ENCODE measurements at regions not wholly inside any gene's neighbourhood (a gene's known extent, or its start where the extent isn't known, plus 50 kb on each side); places are given as distances from the start of the nearest gene placed in this dataset.

GRCh38 chr2:133801946-133802345 is 233.7 kb upstream of the NCKAP5 start:
- no TSS peak for BruUV-seq (replicated peaks)
- no peaks in the 10 kb centered on the region for H3K9me1 ChIP-seq (ENCODE audit: control insufficient read depth, insufficient read depth, low read length)
- H3K27me3 ChIP-seq (ENCODE audit: control insufficient read depth in 2 of 2, insufficient read depth in 2 of 2, low read length in 2 of 2), result no peaks in the 10 kb centered on the region
- no peaks in the 10 kb centered on the region for H3K79me2 ChIP-seq (ENCODE audit: control insufficient read depth, insufficient read depth, low read length)
- ChIA-PET POLR2A (no interaction called here), CTCF (ENCODE audit: low intra/inter-chr PET ratio) (no interaction called here)
- H3K9ac ChIP-seq (ENCODE audit: insufficient read depth in 1 of 2, low read depth in 2 of 2, low read length in 2 of 2), result no peak overlapping the region
- no peak for DNase-seq (ENCODE audit: extremely low read depth in 1 of 4, low spot score in 3 of 4)
- WGBS (ENCODE audit: insufficient coverage, low coverage, missing lambda C conversion rate), result 0% methylated on average over 3 of the region's 3 CpGs
- no peaks in the 10 kb centered on the region for H4K20me1 ChIP-seq (replicated peaks; ENCODE audit: control insufficient read depth, insufficient read depth, low read length)
- intact Hi-C loops (cut with micrococcal nuclease) (no loop called here), in situ Hi-C loops (cut with MboI) (no loop called here)
- H2AFZ ChIP-seq (ENCODE audit: low read depth, low read length), result no peak overlapping the region
- H3K27ac ChIP-seq (ENCODE audit: extremely low read depth, low read depth, low read length), result no peak overlapping the region
- H3K9me3 ChIP-seq (replicated peaks; ENCODE audit: control insufficient read depth, insufficient read depth, low read depth, low read length), result no peaks in the 10 kb centered on the region
- H3K4me3 ChIP-seq, result no peak overlapping the region
- no peaks in the 10 kb centered on the region for H3K4me1 ChIP-seq (replicated peaks in 1 of 2; ENCODE audit: control insufficient read depth in 2 of 2, insufficient read depth in 2 of 2, low read length in 2 of 2)
- ATAC-seq, result no peak
- FAIRE-seq, result no peak
- TF ChIP-seq SETDB1 (IDR thresholded peaks at IDR 0.05; ENCODE audit: low read length) (no peak), ZNF431 (CRISPR knock-in tag; IDR thresholded peaks at IDR 0.05) (no peak), THRAP3 (IDR thresholded peaks at IDR 0.05; ENCODE audit: borderline replicate concordance) (no peak), PHF21A (IDR thresholded peaks at IDR 0.05; ENCODE audit: borderline replicate concordance, low read depth) (no peak), NEUROD1 (IDR thresholded peaks at IDR 0.05; ENCODE audit: borderline replicate concordance, low read depth, low read length, partially characterized antibody) (no peak), ZNF239 (CRISPR knock-in tag; IDR thresholded peaks at IDR 0.05) (no peak), RBM17 (IDR thresholded peaks at IDR 0.05; ENCODE audit: borderline replicate concordance, low read depth, low read length) (no peak), ZNF561 (CRISPR knock-in tag; conservative IDR thresholded peaks at IDR 0.05) (no peak), USF2 (CRISPR knock-in tag; IDR thresholded peaks at IDR 0.05) (no peak), KHSRP (IDR thresholded peaks at IDR 0.05) (no peak), RB1 (IDR thresholded peaks at IDR 0.05; ENCODE audit: low read depth) (no peak), XRCC3 (IDR thresholded peaks at IDR 0.05) (no peak), PTTG1 (tag; IDR thresholded peaks at IDR 0.05; ENCODE audit: low read depth) (no peak), COPS2 (conservative IDR thresholded peaks at IDR 0.05) (no peak), MEF2D (tag; conservative IDR thresholded peaks at IDR 0.05; ENCODE audit: low read depth) (no peak)
- TF ChIP-seq, protein P1, sequence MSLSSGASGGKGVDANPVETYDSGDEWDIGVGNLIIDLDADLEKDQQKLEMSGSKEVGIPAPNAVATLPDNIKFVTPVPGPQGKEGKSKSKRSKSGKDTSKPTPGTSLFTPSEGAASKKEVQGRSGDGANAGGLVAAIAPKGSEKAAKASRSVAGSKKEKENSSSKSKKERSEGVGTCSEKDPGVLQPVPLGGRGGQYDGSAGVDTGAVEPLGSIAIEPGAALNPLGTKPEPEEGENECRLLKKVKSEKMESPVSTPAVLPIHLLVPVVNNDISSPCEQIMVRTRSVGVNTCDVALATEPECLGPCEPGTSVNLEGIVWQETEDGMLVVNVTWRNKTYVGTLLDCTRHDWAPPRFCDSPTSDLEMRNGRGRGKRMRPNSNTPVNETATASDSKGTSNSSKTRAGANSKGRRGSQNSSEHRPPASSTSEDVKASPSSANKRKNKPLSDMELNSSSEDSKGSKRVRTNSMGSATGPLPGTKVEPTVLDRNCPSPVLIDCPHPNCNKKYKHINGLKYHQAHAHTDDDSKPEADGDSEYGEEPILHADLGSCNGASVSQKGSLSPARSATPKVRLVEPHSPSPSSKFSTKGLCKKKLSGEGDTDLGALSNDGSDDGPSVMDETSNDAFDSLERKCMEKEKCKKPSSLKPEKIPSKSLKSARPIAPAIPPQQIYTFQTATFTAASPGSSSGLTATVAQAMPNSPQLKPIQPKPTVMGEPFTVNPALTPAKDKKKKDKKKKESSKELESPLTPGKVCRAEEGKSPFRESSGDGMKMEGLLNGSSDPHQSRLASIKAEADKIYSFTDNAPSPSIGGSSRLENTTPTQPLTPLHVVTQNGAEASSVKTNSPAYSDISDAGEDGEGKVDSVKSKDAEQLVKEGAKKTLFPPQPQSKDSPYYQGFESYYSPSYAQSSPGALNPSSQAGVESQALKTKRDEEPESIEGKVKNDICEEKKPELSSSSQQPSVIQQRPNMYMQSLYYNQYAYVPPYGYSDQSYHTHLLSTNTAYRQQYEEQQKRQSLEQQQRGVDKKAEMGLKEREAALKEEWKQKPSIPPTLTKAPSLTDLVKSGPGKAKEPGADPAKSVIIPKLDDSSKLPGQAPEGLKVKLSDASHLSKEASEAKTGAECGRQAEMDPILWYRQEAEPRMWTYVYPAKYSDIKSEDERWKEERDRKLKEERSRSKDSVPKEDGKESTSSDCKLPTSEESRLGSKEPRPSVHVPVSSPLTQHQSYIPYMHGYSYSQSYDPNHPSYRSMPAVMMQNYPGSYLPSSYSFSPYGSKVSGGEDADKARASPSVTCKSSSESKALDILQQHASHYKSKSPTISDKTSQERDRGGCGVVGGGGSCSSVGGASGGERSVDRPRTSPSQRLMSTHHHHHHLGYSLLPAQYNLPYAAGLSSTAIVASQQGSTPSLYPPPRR (CRISPR knock-in tag; IDR thresholded peaks at IDR 0.05; ENCODE audit: borderline replicate concordance), result no peak
- TF ChIP-seq, protein P2, sequence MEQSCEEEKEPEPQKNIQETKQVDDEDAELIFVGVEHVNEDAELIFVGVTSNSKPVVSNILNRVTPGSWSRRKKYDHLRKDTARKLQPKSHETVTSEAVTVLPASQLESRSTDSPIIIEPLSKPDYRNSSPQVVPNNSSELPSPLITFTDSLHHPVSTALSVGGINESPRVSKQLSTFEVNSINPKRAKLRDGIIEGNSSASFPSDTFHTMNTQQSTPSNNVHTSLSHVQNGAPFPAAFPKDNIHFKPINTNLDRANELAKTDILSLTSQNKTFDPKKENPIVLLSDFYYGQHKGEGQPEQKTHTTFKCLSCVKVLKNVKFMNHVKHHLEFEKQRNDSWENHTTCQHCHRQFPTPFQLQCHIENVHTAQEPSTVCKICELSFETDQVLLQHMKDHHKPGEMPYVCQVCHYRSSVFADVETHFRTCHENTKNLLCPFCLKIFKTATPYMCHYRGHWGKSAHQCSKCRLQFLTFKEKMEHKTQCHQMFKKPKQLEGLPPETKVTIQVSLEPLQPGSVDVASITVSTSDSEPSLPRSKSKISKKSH (CRISPR knock-in tag; IDR thresholded peaks at IDR 0.05), result no peak
- H3K36me3 ChIP-seq (ENCODE audit: control insufficient read depth, insufficient read depth, low read length), result no peaks in the 10 kb centered on the region
- no peak overlapping the region for H3K4me2 ChIP-seq (ENCODE audit: insufficient read depth, low read length)
